NOMO-1 treated with DMSO at 0.1 percent for 48 hours (cell line): ENCODE measurements at regions not wholly inside any gene's neighbourhood (a gene's known extent, or its start where the extent isn't known, plus 50 kb on each side); places are given as distances from the start of the nearest gene placed in this dataset.

Experiments
- DNase-seq: peaks from one replicate; lab custom pipeline; 2025; ENCODE audit not compliant: unreplicated experiment; lab: John Stamatoyannopoulos, UW

GRCh38 chr21:39029086-39029755 lies 154.0 kb downstream of the PSMG1 start:
- no peak for DNase-seq

DNA sequence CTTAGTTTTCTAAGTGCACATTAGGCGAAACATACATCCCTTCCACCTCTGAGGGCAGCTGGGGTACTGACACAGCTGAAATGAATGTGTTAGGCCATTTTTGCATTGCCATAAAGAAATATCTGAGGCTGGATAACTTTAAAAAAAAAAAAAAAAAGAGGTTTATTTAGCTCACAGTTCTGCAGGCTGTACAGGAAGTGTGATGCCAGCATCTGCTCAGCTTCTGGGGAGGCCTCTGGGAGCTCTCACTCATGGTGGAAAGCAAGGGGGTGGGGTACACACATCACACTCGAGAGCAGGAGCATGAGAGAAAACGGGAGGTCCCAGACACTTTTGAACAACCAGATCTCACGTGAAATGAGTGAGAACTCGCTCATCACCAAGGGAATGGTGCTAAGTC lies 158.1 kb downstream of the PSMG1 start:
- no peak for DNase-seq

DNA sequence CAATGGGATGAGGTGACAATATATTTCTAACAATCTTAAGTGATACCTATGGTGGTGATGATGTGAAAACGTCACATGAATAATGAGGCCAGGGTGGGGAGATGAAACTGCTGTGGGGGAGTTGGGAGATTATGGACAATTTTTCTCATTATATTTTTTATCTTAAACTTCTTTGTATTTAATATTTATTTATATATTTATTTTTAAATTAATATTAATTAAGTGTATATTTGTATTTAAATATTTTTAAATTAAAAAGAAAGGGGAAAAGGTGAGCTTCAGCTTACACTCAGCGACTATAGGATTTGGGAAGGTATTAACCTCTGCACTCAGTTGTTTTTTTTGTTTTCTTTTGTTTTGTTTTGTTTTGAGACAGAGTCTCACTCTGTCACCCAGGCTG lies 158.7 kb downstream of the PSMG1 start:
- no peak for DNase-seq

DNA sequence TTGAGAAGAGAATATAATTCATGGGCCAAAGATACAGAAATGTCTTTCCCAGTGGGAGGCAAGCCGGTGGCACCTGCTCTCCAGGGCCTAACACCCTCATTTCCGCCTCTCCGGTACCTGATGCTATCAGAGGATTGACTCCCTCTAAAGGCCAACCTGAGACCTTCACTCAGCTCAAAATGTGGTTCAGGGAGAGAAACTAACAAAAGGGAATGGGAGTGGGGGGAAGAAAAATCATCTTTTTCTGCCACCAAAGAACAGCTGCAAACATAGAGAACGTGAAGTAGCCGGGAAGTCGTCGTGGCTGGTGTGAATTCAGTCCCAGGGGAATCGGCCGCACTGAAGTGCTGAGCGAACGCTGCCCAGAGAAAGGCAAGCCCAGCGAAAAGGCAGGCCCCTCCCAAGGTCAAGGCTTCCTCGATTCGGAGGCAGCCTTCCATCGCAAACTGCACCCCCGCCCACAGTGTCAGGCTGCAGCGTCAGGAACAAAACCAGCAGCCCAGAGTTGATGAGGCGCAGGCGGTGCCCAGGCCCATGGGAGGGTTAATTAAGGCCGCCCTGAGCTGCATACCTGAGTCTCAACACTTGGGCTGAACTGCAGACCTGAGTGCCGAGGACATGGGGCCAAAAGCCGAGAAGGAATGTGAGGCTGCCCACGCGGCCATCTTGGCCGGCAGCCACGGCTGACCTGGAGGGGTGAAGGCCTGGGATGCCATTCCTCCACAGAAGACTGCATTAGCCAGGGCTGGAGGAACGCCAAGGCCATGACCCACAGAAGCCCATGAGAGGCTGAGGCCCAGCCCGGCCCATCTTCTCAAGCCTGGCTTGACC lies 160.2 kb downstream of the PSMG1 start:
- no peak for DNase-seq

- no peak for DNase-seq
These were observed 160.8 kb downstream of the PSMG1 start for GRCh38 chr21:39022466-39022862.

DNA sequence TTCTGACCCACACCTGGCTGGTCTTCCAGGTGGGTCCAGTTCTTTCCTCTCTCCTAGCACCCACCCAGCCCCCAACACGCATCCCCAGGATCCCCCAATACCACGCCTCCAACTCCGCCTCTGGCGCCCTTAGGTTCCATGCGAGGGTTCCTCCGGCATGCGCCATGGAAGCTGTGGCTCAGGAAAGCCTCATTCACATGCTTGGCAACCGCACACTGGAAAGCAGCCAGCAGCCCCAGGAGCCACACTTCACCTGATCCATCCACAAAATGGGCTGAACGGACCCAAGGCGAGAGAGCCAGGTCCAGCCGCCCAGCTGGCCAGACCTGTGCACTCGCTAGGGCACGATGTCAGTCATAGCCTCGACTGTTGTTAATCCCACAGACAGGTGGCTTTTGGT lies 161.2 kb downstream of the PSMG1 start:
- DNase-seq = no peak

DNA sequence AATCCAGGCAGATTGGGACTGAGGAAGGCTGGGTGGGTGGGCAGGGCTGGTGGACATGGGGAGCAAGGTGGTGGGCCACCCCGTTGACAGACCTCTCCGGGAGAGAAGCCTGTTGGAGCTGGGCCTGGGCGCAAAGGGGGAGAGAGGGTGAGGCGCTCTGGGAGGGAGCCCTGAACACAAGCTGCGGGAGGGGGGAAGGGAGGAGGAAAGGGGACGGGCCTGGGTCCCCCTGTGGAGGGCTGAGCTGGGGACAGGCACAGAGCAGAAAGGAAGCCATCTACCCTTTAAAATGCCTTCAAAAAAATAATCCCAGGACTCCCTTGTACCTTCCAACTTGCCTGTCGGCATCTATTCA lies 161.8 kb downstream of the PSMG1 start:
- no peak for DNase-seq

- peak; percentile 60 for DNase-seq
These were observed 162.3 kb downstream of the PSMG1 start for GRCh38 chr21:39020751-39021477.

GRCh38 chr21:39018730-39019129 lies 164.5 kb downstream of the PSMG1 start:
- no peak for DNase-seq

GRCh38 chr21:39016740-39017315 lies 166.4 kb downstream of the PSMG1 start:
- DNase-seq = peak; percentile 97

DNA sequence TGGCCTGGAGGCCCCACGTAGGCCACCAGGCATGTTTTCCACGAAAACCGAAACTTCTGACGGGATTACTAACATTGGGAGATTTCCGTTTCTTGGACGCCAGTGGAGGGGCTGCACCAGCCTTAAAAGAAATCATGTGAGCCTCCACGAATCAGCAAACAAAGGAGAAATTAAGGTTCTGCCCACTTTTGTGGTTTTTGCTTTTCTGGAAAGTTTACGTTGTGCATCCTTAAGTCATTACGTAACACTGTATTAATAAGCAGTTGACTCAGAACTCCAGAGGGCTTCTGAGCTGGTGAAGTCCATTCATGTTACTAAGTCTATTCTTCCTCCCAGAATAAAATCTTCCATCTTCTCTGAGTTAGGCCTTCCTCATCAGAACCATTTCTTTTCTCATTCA lies 168.5 kb downstream of the PSMG1 start:
- peak; percentile 91 for DNase-seq

DNA sequence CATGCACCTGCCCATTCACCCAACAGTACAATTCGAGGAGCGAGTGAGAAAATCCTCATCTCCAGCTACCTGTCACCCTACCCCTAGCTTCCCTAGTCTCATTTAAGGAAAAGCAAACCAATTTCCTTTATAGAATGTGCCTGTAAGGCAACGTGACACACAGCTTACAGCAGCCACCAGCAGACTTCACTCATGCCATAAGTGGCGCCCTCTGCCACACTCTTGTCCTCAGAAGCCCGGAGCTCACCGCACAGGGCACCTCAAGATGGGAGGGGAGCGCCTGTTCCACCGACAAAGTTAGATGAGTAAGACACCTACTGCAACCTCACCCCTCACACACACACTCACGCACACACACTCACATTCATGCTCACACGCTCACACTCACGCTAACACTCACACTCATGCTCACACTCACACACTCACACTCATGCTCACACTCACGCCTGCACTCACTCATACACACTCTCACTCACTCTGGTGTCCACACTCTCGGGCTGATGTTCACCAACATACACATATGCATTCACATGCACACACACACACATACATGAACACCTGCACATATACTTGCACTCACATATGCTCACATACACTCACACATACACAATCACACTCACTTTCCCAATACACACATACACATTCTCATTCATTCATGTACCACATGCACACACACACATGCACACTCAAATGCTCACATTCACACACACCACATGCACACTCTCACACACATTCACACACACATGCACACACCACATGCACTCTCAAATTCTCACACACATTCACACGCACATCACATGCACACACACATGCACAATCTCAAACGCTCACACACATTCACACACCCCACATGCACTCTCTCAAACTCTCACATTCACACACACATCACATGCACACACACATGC lies 170.7 kb downstream of the PSMG1 start:
- DNase-seq = no peak

DNA sequence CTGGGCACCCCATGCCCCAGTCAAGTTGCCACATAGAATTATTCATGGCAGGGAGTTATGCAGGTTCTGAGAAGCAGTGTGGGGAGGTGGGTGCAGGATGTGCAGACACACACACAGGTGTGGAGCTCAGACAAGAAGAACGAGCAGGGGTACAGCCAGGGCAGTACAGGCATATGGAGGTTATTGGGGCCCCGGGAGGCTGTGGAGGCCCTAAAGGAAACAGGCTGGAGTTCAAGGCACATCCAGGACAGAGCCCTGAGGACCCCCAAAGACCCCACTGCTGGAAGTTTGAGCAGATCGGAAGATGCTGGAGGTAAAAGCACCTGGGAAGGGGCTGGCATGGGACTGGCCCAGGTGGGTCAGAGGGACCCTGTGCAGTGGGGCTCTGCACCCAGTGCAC lies 171.3 kb downstream of the PSMG1 start:
- DNase-seq = no peak

GRCh38 chr21:39010629-39011404 lies 172.4 kb downstream of the PSMG1 start:
- DNase-seq = peak; percentile 41

GRCh38 chr21:39009587-39010225 lies 173.5 kb downstream of the PSMG1 start:
- DNase-seq = no peak

GRCh38 chr21:39007985-39008384 lies 175.3 kb downstream of the PSMG1 start:
- DNase-seq = no peak

- no peak for DNase-seq
These were observed 175.7 kb downstream of the PSMG1 start for GRCh38 chr21:39007532-39007931.

GRCh38 chr21:39006571-39007311 lies 176.5 kb downstream of the PSMG1 start:
- peak; percentile 68 for DNase-seq

DNA sequence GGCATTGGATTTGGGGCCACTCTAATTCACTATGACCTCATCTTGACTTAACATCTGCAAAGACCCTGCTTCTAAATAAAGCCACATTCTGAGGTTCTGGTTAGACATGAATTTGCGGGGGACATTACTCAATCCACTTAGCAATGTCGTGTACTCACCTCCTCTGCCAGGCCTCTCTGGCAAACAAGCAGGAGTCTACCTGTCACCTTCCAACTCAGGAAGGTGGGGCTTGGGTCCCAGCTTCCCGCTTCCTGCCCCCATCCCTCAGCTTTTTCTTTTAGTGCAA lies 177.8 kb downstream of the PSMG1 start:
- peak; percentile 17 for DNase-seq
